Astrocyte of the spinal cord (primary cell): ENCODE measurements at regions not wholly inside any gene's neighbourhood (a gene's known extent, or its start where the extent isn't known, plus 50 kb on each side); places are given as distances from the start of the nearest gene placed in this dataset.

ENCODE experiments used
- DNase-seq: peaks from one replicate; pipeline ENCODE4 v3.0.0; 2011; ENCODE audit warnings: low read depth, low spot score
- H3K4me3 ChIP-seq: 2 replicates; pipeline ENCODE4 v1.5.1; 2011; ENCODE audit warnings: low read depth, mild to moderate bottlenecking, low read length, moderate library complexity
- in situ Hi-C: cut with HindIII; loops from 2 replicates; pipeline ENCODE4 v1.10.0; 2017; ENCODE audit warnings: low sequenced_read_pairs
- TF ChIP-seq, protein P1 (sequence below): IDR thresholded peaks from 2 replicates; pipeline ENCODE4 v1.5.1; 2012; ENCODE audit warnings: low read depth, mild to moderate bottlenecking, low read length, inconsistent platforms

DNA sequence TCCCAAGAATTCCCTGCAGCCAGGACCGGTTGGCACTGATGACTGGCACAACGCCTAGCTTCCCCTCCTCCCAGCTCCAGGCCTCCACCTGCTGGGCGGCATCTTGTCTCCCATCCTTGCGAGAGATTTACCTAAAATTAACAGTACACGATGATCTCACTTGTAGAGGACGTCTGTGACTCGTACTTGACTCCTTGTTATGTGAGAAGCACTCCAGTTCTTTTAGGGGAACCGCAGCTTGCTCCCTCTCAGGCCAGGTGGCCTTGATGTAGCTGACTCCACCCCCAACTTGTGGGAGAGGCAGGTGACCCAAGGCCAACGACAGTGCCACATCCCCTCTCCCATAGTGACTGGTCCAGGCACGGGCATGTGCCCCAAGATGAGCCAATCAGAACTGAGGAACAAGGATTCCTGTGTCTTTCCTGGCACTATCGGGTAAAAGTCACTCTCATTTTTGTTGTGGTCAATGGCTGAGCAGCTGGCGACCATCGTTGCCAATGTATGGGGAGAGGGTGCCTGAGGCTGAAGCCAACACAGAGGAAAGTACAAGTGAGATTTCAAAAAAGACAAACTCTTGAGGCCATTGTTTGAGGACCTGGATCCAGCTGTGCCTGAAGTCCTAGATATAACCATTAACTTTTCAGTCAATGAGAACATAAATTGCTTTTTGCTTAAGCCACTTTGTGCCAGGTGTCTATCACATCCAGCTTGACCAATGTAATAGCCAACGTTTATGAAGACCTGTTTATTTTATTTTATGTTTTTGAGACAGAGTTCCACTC lies 208.7 kb downstream of the RBM19 start:
- in situ Hi-C loops, result no loop called here
- no peak for DNase-seq
- H3K4me3 ChIP-seq, result no peak overlapping the region
- TF ChIP-seq, protein P1, sequence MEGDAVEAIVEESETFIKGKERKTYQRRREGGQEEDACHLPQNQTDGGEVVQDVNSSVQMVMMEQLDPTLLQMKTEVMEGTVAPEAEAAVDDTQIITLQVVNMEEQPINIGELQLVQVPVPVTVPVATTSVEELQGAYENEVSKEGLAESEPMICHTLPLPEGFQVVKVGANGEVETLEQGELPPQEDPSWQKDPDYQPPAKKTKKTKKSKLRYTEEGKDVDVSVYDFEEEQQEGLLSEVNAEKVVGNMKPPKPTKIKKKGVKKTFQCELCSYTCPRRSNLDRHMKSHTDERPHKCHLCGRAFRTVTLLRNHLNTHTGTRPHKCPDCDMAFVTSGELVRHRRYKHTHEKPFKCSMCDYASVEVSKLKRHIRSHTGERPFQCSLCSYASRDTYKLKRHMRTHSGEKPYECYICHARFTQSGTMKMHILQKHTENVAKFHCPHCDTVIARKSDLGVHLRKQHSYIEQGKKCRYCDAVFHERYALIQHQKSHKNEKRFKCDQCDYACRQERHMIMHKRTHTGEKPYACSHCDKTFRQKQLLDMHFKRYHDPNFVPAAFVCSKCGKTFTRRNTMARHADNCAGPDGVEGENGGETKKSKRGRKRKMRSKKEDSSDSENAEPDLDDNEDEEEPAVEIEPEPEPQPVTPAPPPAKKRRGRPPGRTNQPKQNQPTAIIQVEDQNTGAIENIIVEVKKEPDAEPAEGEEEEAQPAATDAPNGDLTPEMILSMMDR, result no peak

GRCh38 chr12:113756609-113757008 lies 209.5 kb downstream of the RBM19 start:
- in situ Hi-C loops, result no loop called here
- H3K4me3 ChIP-seq, result no peak overlapping the region
- no peak for DNase-seq
- TF ChIP-seq, protein P1, result no peak

DNA sequence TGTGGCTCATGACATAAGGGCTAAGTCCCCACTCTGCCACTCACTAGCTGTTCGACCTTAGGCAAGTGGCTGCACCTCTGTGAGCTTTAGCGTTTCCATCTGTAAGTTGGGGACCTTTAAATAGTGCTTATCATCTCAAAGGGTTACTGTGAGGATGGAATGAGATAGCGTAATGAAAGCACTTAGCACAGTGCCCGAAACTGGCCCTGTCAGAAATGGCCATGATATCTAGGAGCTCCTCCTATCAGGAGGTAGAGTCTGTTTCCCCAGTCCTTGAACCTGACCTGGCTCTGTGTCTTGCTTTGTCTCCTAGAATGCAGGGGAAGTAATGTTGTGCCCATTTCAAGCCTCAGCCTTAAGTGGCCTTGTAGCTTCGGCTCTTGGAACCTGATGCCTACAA lies 211.0 kb downstream of the RBM19 start:
- H3K4me3 ChIP-seq, result no peak overlapping the region
- DNase-seq, result no peak
- in situ Hi-C loops, result no loop called here
- TF ChIP-seq, protein P1, result no peak

GRCh38 chr12:113751513-113751912 lies 214.6 kb downstream of the RBM19 start:
- DNase-seq, result no peak
- in situ Hi-C loops, result no loop called here
- TF ChIP-seq, protein P1, result no peak
- H3K4me3 ChIP-seq, result no peak overlapping the region

GRCh38 chr12:113749433-113749815 lies 216.7 kb downstream of the RBM19 start:
- H3K4me3 ChIP-seq, result no peak overlapping the region
- in situ Hi-C loops, result no loop called here
- TF ChIP-seq, protein P1, result no peak
- no peak for DNase-seq

- no peak overlapping the region for H3K4me3 ChIP-seq
Observed at GRCh38 chr12:113748707-113749432, 217.3 kb downstream of the RBM19 start.

More at GRCh38 chr12:113748707-113749432, 217.3 kb downstream of the RBM19 start:
- in situ Hi-C loops, result no loop called here
- DNase-seq, result no peak
- TF ChIP-seq, protein P1, result no peak
